Adrenal gland (tissue), 5 donors: ENCODE measurements at regions not wholly inside any gene's neighbourhood (a gene's known extent, or its start where the extent isn't known, plus 50 kb on each side); places are given as distances from the start of the nearest gene placed in this dataset.

Experiments used
- POLR2A ChIP-seq, 2 donors: fragments of 450-650 bp; IDR thresholded peaks; one replicate each; pipeline ENCODE4 v1.6.1; 2017; ENCODE audit warnings: antibody characterized with exemption in 2 of 2, mild to moderate bottlenecking in 2 of 2, moderate library complexity in 1 of 2
- TF ChIP-seq, protein P1 (sequence below), 6 experiments: fragments of 450-650 bp in 4 of 6; fragments of 200-600 bp in 2 of 6; sonication (generic) in 1 of 6; IDR thresholded peaks; 1 replicate in 5 of 6; 2 replicates in 1 of 6; pipeline versions ENCODE4 v1.5.1 to v1.8.0; 2016 to 2021; ENCODE audit warnings: antibody characterized with exemption in 6 of 6, mild to moderate bottlenecking in 2 of 6, moderate library complexity in 1 of 6
- donor health status: DM: no; HTN: no; CAD: no.

DNA sequence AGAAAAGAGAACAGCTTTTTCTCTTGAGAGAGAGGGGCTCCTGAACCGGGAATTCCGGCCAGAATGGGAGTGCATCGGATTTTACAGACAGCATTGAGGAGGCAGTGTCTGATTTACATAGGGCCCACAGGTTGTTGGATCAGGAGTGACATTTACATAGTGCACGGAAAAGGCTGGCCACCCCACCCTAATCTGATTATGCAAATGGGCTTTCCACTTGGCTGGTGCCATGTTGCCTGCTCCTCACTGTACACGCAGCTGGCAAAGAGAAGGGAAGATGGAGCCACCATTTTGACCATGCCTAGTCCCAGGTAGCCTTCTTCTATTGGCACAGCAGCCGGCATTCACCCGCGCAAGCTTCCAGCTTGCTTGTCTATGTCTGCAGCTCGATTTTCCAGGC is 77.5 kb upstream of the FAM171A1 start:
- TF ChIP-seq POLR2A (IDR thresholded peaks at IDR 0.05), result no peak
- TF ChIP-seq, protein P1, sequence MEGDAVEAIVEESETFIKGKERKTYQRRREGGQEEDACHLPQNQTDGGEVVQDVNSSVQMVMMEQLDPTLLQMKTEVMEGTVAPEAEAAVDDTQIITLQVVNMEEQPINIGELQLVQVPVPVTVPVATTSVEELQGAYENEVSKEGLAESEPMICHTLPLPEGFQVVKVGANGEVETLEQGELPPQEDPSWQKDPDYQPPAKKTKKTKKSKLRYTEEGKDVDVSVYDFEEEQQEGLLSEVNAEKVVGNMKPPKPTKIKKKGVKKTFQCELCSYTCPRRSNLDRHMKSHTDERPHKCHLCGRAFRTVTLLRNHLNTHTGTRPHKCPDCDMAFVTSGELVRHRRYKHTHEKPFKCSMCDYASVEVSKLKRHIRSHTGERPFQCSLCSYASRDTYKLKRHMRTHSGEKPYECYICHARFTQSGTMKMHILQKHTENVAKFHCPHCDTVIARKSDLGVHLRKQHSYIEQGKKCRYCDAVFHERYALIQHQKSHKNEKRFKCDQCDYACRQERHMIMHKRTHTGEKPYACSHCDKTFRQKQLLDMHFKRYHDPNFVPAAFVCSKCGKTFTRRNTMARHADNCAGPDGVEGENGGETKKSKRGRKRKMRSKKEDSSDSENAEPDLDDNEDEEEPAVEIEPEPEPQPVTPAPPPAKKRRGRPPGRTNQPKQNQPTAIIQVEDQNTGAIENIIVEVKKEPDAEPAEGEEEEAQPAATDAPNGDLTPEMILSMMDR (IDR thresholded peaks at IDR 0.05), result no peak
